K562 (cell line): ENCODE measurements at regions not wholly inside any gene's neighbourhood (a gene's known extent, or its start where the extent isn't known, plus 50 kb on each side); places are given as distances from the start of the nearest gene placed in this dataset.

Source experiments
- ATAC-seq: fragments of 200-7000 bp; cut with Tn5 transposase; 3 replicates; pipeline ENCODE4 v1.9.1; 2020; ENCODE audit warnings: moderate library complexity
- BruUV-seq: library from RNA; stranded (reverse); fragments of 400-500 nt; replicated peaks from 2 replicates; lab custom pipeline; 2021; lab: Mats Ljungman, UMichigan
- CTCF ChIA-PET: fragments of 300-600 bp; formaldehyde crosslinking; extraction: SDS; loops from one replicate; lab custom pipeline; 2021; ENCODE audit warnings: low intra/inter-chr PET ratio; lab: Yijun Ruan, JAX
- POLR2A ChIA-PET: fragments of 300-600, 350-650 bp; sonication (Branson Sonifier 250); formaldehyde crosslinking; extraction: SDS; loops from one replicate; lab custom pipeline; 2021; ENCODE audit warnings: antibody characterized with exemption, inconsistent platforms; lab: Yijun Ruan, JAX
- DNase-seq, 4 experiments: peaks; one replicate each; pipeline versions ENCODE4 v3.0.0 to v3.0.0-alpha.2; 2011 to 2018; ENCODE audit warnings: low spot score in 3 of 4, mixed read lengths in 3 of 4; ENCODE audit errors: extremely low read depth in 1 of 4
- FAIRE-seq: peaks from 2 replicates; lab custom pipeline; 2011; peaks lifted over from hg19 to GRCh38; lab: Jason Lieb, UNC
- H2AFZ ChIP-seq: 2 replicates; pipeline ENCODE4 v1.6.0; 2011; ENCODE audit warnings: low read depth, low read length, control low read depth, inconsistent platforms
- H3K27ac ChIP-seq: fragments of 200-600 bp; 3 replicates; pipeline ENCODE4 v1.8.0; 2011; ENCODE audit warnings: low read depth, mild to moderate bottlenecking, control low read depth, inconsistent platforms, low read length, moderate library complexity, mixed read lengths; ENCODE audit errors: extremely low read depth
- H3K27me3 ChIP-seq, 2 experiments: fragments of 300-600 bp in 1 of 2; 2 replicates in 1 of 2; 3 replicates in 1 of 2; pipeline versions ENCODE4 v1.6.0 to v1.8.0; 2011; ENCODE audit warnings: inconsistent platforms in 2 of 2, low read length in 2 of 2, mild to moderate bottlenecking in 1 of 2, mixed read lengths in 1 of 2, moderate library complexity in 1 of 2; ENCODE audit not compliant: control insufficient read depth in 2 of 2, insufficient read depth in 2 of 2
- H3K36me3 ChIP-seq: fragments of 300-600 bp; 3 replicates; pipeline ENCODE4 v1.8.0; 2011; ENCODE audit warnings: mild to moderate bottlenecking, low read length, inconsistent platforms; ENCODE audit not compliant: control insufficient read depth, insufficient read depth
- H3K4me1 ChIP-seq, 2 experiments: fragments of 200-600 bp in 1 of 2; replicated peaks in 1 of 2; 2 replicates in 1 of 2; 3 replicates in 1 of 2; pipeline versions ENCODE4 v1.5.1 to v1.8.0; 2011; ENCODE audit warnings: inconsistent platforms in 2 of 2, low read length in 2 of 2, mild to moderate bottlenecking in 1 of 2, mixed read lengths in 1 of 2, moderate library complexity in 1 of 2; ENCODE audit not compliant: control insufficient read depth in 2 of 2, insufficient read depth in 2 of 2
- H3K4me2 ChIP-seq: 2 replicates; pipeline ENCODE4 v1.6.1; 2011; ENCODE audit warnings: low read length, control low read depth, inconsistent platforms, mixed read lengths; ENCODE audit not compliant: insufficient read depth
- H3K4me3 ChIP-seq: fragments of 200-600 bp; sonication (generic), shearing (Covaris generic); 2 replicates; pipeline ENCODE4 v1.5.1; 2016; ENCODE audit warnings: control low read depth, inconsistent platforms
- H3K79me2 ChIP-seq: fragments of 200-600 bp; 3 replicates; pipeline ENCODE4 v1.8.0; 2011; ENCODE audit warnings: low read length, inconsistent platforms; ENCODE audit not compliant: control insufficient read depth, insufficient read depth
- H3K9ac ChIP-seq, 2 experiments: 2 replicates each; pipeline versions ENCODE4 v1.6.0 to v1.6.1; 2011; ENCODE audit warnings: low read depth in 2 of 2, low read length in 2 of 2, control low read depth in 1 of 2, inconsistent platforms in 1 of 2, mild to moderate bottlenecking in 1 of 2, mixed read lengths in 1 of 2; ENCODE audit not compliant: insufficient read depth in 1 of 2
- H3K9me1 ChIP-seq: one replicate; pipeline ENCODE4 v1.6.0; 2011; ENCODE audit warnings: inconsistent platforms, mild to moderate bottlenecking, low read length, moderate library complexity; ENCODE audit not compliant: control insufficient read depth, insufficient read depth
- H3K9me3 ChIP-seq: replicated peaks from 2 replicates; pipeline ENCODE4 v1.5.1; 2011; ENCODE audit warnings: low read depth, low read length, inconsistent platforms; ENCODE audit not compliant: control insufficient read depth, insufficient read depth
- H4K20me1 ChIP-seq: replicated peaks from 2 replicates; pipeline ENCODE4 v1.6.1; 2011; ENCODE audit warnings: low read length, inconsistent platforms, mixed read lengths; ENCODE audit not compliant: control insufficient read depth, insufficient read depth
- BMI1 ChIP-seq: fragments of 150-350 bp; IDR thresholded peaks from 2 replicates; pipeline ENCODE4 v1.6.1; 2014; ENCODE audit warnings: low read length
- C11orf30 ChIP-seq: fragments of 450-650 bp; IDR thresholded peaks from 2 replicates; pipeline ENCODE4 v1.6.1; 2016; ENCODE audit warnings: low read depth, mild to moderate bottlenecking
- CBX5 ChIP-seq: IDR thresholded peaks from 2 replicates; pipeline ENCODE4 v1.6.1; 2014; ENCODE audit warnings: low read depth, borderline replicate concordance
- KDM2B ChIP-seq: fragments of 250-450 bp; sonication (Bioruptor Pico); IDR thresholded peaks from 2 replicates; pipeline ENCODE4 v1.8.0; 2021; ENCODE audit warnings: mild to moderate bottlenecking, moderate library complexity
- MEIS2 ChIP-seq: fragments of 450-650 bp; IDR thresholded peaks from 2 replicates; pipeline ENCODE4 v1.6.1; 2014; ENCODE audit warnings: mild to moderate bottlenecking; ENCODE audit not compliant: partially characterized antibody
- NFE2 ChIP-seq: IDR thresholded peaks from 2 replicates; pipeline ENCODE4 v1.6.1; 2014; ENCODE audit warnings: antibody characterized with exemption, low read depth
- STAT5B ChIP-seq: fragments of 250-450 bp; sonication (Bioruptor Pico); IDR thresholded peaks from 2 replicates; pipeline ENCODE4 v1.8.0; 2021; ENCODE audit warnings: mild to moderate bottlenecking, inconsistent platforms
- SUPT5H ChIP-seq: fragments of 450-650 bp; IDR thresholded peaks from 2 replicates; pipeline ENCODE4 v1.6.1; 2016
- ZNF316 ChIP-seq: fragments of 450-650 bp; IDR thresholded peaks from 2 replicates; pipeline ENCODE4 v1.6.1; 2016
- WGBS: fragments of 100-300 bp; shearing (Covaris generic); methylation state at CpG from one replicate; pipeline ENCODE4 v1.1.6; 2016; ENCODE audit warnings: low coverage, mixed read lengths; ENCODE audit not compliant: insufficient coverage; ENCODE audit errors: missing lambda C conversion rate; 5-methylcytosine and 5-hydroxymethylcytosine counted together
- in situ Hi-C: fragments of 300-500 bp; cut with MboI; formaldehyde crosslinking; loops from 4 replicates; pipeline ENCODE4 v1.15.0; 2018; ENCODE audit warnings: inconsistent platforms, mixed read lengths
- intact Hi-C: fragments of 100-400 bp; cut with micrococcal nuclease; formaldehyde crosslinking; loops from 2 replicates; pipeline ENCODE4 v1.14.2; 2022

GRCh38 chr15:25510146-25510545 lies 71.3 kb upstream of the UBE3A start:
- CTCF ChIA-PET, result interaction anchor here (0.7 kb wide), 1 partner anchor 1732 kb away, joined by 3 read pairs; no protein-coding TSS in a partner anchor
- intact Hi-C loops, result no loop called here
- Histone ChIP-seq H3K9me3 (no peaks in the 10 kb centered on the region), H3K9me1 (no peaks in the 10 kb centered on the region), H3K27me3 (no peaks in the 10 kb centered on the region), H3K36me3 (no peaks in the 10 kb centered on the region), H3K4me2 (no peak overlapping the region)
- FAIRE-seq (peak; percentile 23), ATAC-seq (no peak)
- BruUV-seq, result no TSS peak
- no peak for TF ChIP-seq CBX5
- peak; percentile 45; the same call in 1 of the 2 replicates for TF ChIP-seq NFE2
- TF ChIP-seq, all 486 proteins: peak for 1
- Histone ChIP-seq H4K20me1 (no peaks in the 10 kb centered on the region), H3K4me3 (no peak overlapping the region), H3K79me2 (no peaks in the 10 kb centered on the region), H3K4me1 (no peaks in the 10 kb centered on the region), H3K27ac (no peak overlapping the region), H3K9ac (no peak overlapping the region), H2AFZ (no peak overlapping the region)
- no peak for DNase-seq
- WGBS, result 0% methylated on average over 4 of the region's 4 CpGs
- POLR2A ChIA-PET, result no interaction called here
- in situ Hi-C loops, result loop anchor here (25.0 kb wide), 1 partner anchor 1352 kb away; the partner anchor contains the start of gene GABRA5

- intact Hi-C loops (loop anchor here (2.0 to 10.0 kb wide), 4 partner anchors 185 to 1865 kb away; partner anchors contain the start of gene MAGEL2), in situ Hi-C loops (loop anchor here (25.0 kb wide), 1 partner anchor 1353 kb away; the partner anchor contains the start of gene GABRA5)
- H3K36me3 ChIP-seq, result no peaks in the 10 kb centered on the region
- no peaks in the 10 kb centered on the region for H4K20me1 ChIP-seq
- no peak for ATAC-seq
- no peak overlapping the region for H3K9ac ChIP-seq
- ChIA-PET CTCF (interaction anchor here (0.5 kb wide), 1 partner anchor 14 kb away, joined by 3 read pairs; no protein-coding TSS in a partner anchor), POLR2A (no interaction called here)
- no peaks in the 10 kb centered on the region for H3K4me1 ChIP-seq
- no peaks in the 10 kb centered on the region for H3K9me1 ChIP-seq
- no peak for FAIRE-seq
- no peaks in the 10 kb centered on the region for H3K27me3 ChIP-seq
- H3K4me2 ChIP-seq, result no peak overlapping the region
- H3K4me3 ChIP-seq, result no peak overlapping the region
- H2AFZ ChIP-seq, result no peak overlapping the region
- no peaks in the 10 kb centered on the region for H3K9me3 ChIP-seq
- no peak overlapping the region for H3K27ac ChIP-seq
- no peak for DNase-seq
- TF ChIP-seq C11orf30 (peak; percentile 15), SUPT5H (no peak), STAT5B (CRISPR knock-in tag) (no peak), ZNF316 (peak; percentile 32; the same call in 1 of the 2 replicates), MEIS2 (no peak), BMI1 (no peak), KDM2B (no peak)
- TF ChIP-seq, all 486 proteins: peak for 2
- BruUV-seq, result no TSS peak
- WGBS, result 0% methylated on average over 3 of the region's 4 CpGs
- no peaks in the 10 kb centered on the region for H3K79me2 ChIP-seq
These were observed 70.9 kb upstream of the UBE3A start for GRCh38 chr15:25509703-25510102.
